ENCODE measurements at regions not wholly inside any gene's neighbourhood (a gene's known extent, or its start where the extent isn't known, plus 50 kb on each side); places are given as distances from the start of the nearest gene placed in this dataset.

- TF ChIP-seq CTCF (conservative IDR thresholded peaks at IDR 0.05; ENCODE audit: low read length) = no peak
- no peak for TF ChIP-seq EZH2phosphoT487 (IDR thresholded peaks at IDR 0.05; ENCODE audit: borderline replicate concordance)
Measured at GRCh38 chr18:60130284-60130683, 230.5 kb downstream of the PMAIP1 start.

Data from Loucy (cell line).